Neural progenitor cell (in vitro differentiated cells): ENCODE measurements at regions not wholly inside any gene's neighbourhood (a gene's known extent, or its start where the extent isn't known, plus 50 kb on each side); places are given as distances from the start of the nearest gene placed in this dataset.

Experiments used
- EZH2phosphoT487 ChIP-seq: fragments of 200-600 bp; sonication (generic); IDR thresholded peaks from 2 replicates; pipeline ENCODE4 v1.6.1; 2017; ENCODE audit warnings: antibody characterized with exemption
- TF ChIP-seq, protein P1 (sequence below): fragments of 200-600 bp; sonication (generic); IDR thresholded peaks from 2 replicates; pipeline ENCODE4 v1.5.1; 2017; ENCODE audit warnings: antibody characterized with exemption, mild to moderate bottlenecking

DNA sequence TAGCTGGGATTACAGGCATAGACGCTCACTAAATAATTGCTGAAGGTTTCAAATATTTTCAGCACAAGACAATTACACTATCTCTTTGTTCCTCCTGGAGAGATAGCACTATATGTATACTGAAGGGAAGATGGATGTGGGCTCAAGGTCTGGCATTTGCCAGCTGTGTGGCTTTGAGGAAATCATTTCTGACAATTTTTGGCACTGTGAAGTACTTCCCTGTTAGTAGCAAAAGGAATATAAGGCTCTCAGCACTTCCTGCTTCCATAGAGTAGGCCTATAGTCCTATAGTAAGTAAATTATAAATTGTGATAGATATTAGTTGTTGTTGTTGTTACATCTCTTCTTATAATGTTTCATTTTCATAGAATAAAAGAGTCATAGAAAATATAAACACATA is 271.1 kb downstream of the SAMD5 start:
- TF ChIP-seq, protein P1, sequence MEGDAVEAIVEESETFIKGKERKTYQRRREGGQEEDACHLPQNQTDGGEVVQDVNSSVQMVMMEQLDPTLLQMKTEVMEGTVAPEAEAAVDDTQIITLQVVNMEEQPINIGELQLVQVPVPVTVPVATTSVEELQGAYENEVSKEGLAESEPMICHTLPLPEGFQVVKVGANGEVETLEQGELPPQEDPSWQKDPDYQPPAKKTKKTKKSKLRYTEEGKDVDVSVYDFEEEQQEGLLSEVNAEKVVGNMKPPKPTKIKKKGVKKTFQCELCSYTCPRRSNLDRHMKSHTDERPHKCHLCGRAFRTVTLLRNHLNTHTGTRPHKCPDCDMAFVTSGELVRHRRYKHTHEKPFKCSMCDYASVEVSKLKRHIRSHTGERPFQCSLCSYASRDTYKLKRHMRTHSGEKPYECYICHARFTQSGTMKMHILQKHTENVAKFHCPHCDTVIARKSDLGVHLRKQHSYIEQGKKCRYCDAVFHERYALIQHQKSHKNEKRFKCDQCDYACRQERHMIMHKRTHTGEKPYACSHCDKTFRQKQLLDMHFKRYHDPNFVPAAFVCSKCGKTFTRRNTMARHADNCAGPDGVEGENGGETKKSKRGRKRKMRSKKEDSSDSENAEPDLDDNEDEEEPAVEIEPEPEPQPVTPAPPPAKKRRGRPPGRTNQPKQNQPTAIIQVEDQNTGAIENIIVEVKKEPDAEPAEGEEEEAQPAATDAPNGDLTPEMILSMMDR, result no peak
- TF ChIP-seq EZH2phosphoT487, result no peak
